ENCODE measurements at regions not wholly inside any gene's neighbourhood (a gene's known extent, or its start where the extent isn't known, plus 50 kb on each side); places are given as distances from the start of the nearest gene placed in this dataset.

GRCh38 chr2:150589681-150590080, 102.2 kb upstream of the RND3 start:
- TF ChIP-seq EP300 (IDR thresholded peaks at IDR 0.05; ENCODE audit: borderline replicate concordance), result no peak
- no peak for TF ChIP-seq REST (IDR thresholded peaks at IDR 0.05; ENCODE audit: low read depth)
- no peak for TF ChIP-seq TCF12 (IDR thresholded peaks at IDR 0.05; ENCODE audit: low read depth)
- no peak for TF ChIP-seq YY1 (IDR thresholded peaks at IDR 0.05; ENCODE audit: low read depth)
- TF ChIP-seq, protein P1, sequence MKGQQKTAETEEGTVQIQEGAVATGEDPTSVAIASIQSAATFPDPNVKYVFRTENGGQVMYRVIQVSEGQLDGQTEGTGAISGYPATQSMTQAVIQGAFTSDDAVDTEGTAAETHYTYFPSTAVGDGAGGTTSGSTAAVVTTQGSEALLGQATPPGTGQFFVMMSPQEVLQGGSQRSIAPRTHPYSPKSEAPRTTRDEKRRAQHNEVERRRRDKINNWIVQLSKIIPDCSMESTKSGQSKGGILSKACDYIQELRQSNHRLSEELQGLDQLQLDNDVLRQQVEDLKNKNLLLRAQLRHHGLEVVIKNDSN (IDR thresholded peaks at IDR 0.05), result no peak
- no peak for TF ChIP-seq CEBPB (IDR thresholded peaks at IDR 0.05)
